MM.1S (cell line): ENCODE measurements at regions not wholly inside any gene's neighbourhood (a gene's known extent, or its start where the extent isn't known, plus 50 kb on each side); places are given as distances from the start of the nearest gene placed in this dataset.

Experiments
- CTCF ChIP-seq: fragments of 300-600 bp; sonication (generic); IDR thresholded peaks from 2 replicates; pipeline ENCODE4 v1.5.1; 2016; ENCODE audit warnings: antibody characterized with exemption, low read length, mixed read lengths
- EZH2 ChIP-seq: fragments of 300-600 bp; sonication (generic); optimal IDR thresholded peaks from 2 replicates; pipeline ENCODE3; 2017; ENCODE audit warnings: low read depth, mild to moderate bottlenecking, antibody characterized with exemption, low read length, mixed read lengths
- EZH2phosphoT487 ChIP-seq: fragments of 300-600 bp; sonication (generic); IDR thresholded peaks from 2 replicates; pipeline ENCODE4 v1.6.1; 2018; ENCODE audit warnings: antibody characterized with exemption, low read length

- TF ChIP-seq CTCF, result no peak
- no peak for TF ChIP-seq EZH2phosphoT487
- TF ChIP-seq EZH2, result no peak
These were observed 225.1 kb downstream of the UBE3D start for GRCh38 chr6:82840571-82840970.
